NCI-H1694 (cell line): ENCODE measurements at regions not wholly inside any gene's neighbourhood (a gene's known extent, or its start where the extent isn't known, plus 50 kb on each side); places are given as distances from the start of the nearest gene placed in this dataset.

Experiments used
- DNase-seq: peaks from one replicate; lab custom pipeline; 2025; lab: John Stamatoyannopoulos, UW

DNA sequence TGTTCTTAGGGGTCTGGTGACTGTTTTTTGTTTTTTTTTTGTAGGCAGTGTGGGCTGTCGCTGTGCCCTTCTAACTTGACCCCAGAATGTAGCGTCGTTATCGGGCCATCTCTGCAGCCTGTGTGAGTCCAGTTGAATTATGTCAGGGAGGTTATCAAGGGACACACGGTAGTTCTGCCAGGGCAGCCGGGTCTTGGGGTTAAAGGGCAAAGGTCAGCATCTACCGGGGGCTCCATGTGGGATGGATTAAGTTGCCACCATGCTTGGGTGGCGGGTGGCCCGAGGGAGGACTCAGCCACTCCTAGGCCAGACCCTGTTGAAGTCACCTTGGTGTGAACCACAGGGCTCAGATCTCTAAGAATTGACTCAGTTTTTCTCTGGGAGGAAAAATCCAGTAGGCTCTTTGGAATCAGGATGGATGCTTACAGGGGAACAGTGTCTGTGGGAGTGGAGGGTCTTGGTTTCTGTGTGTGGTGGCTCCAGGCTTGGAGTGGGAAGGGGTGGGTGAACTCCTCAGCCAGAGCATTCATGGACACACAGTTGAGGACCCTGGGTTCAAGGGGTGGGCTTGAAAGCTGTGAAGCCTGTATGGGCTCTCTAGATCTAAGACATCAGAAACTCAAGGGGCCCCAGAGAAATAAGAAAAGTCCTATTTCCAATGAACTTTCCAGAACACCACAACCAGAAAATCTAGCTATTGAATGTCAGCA, 191.7 kb downstream of the IRF8 start:
- no peak for DNase-seq

DNA sequence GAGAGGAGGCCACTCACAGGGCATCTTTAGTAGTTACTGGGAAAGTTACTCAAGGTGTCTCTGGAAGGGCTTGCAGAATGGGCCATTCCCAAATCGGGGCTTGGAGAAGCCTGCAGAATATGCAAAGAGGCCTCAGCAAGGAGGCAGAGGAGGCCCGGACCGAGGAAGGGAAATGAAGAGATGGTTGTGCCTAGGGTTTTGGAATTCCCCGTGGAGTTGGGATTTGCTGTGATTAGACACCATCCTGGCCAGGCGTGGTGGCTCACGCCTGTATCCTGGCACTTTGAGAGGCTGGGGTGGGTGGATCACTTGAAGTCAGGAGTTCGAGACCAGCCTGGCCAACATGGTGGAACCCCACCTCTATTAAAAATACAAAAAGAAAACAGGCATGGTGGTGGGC, 193.0 kb downstream of the IRF8 start:
- no peak for DNase-seq

DNA sequence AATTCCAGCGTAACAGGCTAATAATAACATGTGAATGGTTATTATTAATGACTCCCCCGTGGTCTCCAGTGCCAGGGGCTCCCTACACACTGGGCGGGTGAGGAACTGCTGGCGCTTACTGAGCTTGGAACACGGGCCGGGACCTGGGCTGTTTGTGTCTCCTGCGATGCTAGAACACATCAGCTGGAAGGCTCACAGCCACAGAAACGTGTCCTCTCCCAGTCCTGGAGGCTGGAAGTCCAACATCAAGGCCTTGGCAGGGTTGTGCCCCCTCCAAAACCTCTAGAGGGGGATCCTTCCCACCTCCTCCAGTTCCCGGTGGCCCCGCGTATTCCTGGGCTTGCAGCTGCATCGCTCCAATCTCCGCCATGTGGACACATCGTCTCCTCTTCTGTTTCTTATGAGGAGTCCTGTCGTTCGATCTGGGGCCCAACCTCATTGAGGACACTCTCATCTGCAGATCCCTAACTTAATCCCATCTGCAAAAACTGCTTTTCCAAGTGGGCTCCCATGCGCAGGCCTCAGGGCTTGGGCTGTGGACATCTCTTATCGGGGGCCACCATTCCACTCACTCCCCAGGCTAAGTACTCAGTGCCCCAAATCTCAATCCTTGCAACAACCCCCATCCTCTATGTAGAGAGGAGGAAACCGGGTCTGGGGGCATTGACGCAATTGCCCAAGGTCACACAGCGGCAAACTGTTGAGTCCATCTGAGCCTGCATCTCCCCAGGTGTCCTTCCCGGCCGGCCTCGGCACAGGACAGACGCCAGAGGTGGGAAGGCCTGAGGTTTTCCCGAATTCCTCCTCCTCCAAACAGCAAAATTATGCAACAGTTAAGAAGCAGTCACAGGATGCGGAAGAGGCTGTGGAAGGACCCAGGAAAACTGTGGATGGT, 193.9 kb downstream of the IRF8 start:
- DNase-seq, result no peak

DNA sequence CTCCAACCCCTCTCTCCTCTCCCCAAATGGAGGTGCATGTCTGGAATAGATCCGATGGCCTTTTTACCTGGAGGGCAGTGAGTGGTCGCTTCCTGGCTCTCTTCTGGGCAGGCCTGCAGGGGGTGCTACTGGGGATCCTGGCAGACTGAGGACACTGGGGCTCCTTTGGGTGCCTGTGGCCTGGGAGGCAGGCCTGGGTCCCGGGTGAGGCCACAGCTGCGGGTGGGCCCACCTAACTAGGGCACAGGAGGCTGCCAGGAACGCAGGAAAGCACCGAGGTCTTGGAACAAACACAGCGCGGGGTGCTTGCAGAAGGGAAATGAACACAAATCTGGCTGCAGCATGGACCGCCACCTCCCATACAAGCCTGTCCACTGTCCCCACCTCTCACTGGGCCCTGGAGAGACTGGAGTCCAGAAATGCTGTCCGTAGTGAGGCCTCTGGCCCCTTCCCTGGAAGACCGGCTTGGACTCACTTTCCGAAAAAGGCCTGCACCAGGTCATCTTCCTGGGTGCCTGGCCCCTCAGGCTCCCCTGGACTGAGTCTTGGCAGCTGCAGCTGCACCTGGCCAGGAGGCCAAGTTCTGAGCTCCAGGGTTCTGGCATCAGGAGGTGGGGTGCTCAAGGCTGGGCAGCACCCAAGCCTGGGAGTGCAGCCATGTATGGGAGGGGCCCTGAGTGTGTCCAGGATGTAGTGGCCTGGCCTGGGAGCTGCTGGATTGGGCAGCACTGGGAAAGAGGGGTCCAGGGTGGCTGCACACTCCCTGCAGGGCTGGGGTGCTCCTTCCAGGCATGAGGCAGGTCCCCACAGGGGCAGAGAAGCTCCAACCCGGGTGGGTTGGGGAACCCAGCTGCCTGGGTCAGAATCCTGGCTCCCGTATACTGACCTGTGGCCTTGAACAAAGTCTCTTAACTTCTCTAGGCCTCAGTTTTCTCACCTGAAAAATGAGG, 195.1 kb downstream of the IRF8 start:
- no peak for DNase-seq

DNA sequence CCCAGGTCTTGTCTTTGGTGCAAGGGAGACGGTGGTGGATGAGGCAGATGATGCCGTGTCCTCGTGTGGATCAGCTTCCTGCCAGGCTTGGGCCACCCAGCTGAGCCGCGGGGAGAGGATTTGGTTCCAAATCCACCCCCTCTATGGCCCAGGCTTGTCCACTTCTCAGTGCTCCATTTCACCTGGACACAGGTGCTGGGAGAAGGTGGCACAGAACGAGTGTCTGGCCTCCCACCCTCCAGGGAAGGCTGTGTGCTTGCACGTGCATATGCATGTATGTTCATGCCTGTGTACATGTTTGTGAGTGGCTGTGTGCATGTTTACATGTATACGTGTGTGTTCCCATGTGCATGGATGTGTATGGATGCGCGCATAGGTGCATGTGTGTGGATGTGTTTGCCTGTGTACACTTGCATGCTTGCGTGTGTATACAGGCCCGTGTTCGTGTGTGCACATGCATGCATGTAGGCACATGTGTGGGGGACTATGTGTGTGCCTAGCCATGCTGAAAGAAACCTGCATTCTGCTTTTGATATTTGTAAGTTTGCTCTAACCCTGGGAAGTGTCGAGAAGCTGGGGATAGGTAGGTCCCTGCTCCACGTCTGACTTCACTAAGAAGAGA, 196.3 kb downstream of the IRF8 start:
- DNase-seq, result no peak

DNA sequence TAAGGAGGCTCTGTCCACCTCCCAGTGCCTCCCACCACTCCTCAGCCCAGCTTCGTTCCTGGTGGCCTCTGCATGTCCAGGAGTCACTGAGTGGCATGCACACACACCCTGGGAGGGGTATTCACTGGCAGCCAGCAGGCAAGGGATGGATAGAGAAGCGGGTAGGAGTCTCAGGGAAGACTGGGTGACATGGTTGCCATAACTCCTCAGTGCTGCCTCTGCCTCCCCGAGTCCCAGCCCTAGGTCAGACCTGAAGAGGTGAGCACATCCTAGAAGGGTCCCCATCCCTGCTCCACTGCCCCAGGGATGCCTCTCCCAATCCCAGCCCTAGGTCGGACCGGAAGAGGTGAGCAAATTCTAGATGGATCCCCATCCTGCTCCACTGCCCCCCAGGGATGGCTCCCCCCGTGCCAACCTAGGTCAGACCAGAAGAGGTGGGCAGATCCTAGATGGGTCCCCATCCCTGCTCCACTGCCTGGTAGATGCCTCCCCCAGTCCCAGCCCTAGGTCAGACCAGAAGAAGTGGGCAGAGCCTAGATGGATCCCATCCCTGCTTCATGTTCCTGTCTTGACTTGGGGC, 197.0 kb downstream of the IRF8 start:
- DNase-seq, result no peak

DNA sequence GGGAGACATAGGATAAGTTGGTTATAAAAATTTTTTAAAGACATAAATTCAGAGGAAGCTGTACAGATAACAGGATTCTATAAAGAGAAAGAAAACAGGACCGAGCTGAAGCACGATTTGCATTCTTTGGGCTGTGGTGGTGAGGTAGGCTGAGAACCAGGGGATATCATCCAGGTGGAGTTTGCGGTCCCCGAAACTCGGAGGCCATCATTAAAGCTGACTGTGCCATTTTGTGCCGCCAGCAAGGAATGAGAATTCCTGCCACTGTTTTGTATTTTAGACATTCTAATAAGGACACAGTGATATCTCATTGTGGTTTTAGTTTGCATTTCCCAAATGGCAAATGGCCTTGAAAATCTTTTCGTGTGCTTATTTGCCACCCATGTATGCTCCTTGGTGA, 197.9 kb downstream of the IRF8 start:
- no peak for DNase-seq

DNA sequence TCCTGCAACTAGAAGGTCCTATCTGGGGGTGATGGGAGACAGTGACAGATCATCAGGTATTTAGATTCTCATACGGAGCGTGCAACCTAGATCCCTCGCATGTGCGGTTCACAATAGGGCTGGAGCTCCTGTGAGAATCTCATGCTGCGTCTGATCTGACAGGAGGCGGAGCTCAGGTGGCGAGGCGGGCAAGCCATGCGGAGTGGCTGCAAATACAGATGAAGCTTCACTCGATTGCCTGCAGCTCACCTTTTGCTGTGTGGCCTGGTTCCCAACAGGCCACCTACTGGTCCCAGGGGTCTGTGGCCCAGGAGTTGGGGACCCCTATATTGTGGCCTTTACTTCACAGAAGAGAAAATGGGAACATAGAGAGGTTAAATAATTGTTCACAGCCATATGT, 200.4 kb downstream of the IRF8 start:
- no peak for DNase-seq

DNA sequence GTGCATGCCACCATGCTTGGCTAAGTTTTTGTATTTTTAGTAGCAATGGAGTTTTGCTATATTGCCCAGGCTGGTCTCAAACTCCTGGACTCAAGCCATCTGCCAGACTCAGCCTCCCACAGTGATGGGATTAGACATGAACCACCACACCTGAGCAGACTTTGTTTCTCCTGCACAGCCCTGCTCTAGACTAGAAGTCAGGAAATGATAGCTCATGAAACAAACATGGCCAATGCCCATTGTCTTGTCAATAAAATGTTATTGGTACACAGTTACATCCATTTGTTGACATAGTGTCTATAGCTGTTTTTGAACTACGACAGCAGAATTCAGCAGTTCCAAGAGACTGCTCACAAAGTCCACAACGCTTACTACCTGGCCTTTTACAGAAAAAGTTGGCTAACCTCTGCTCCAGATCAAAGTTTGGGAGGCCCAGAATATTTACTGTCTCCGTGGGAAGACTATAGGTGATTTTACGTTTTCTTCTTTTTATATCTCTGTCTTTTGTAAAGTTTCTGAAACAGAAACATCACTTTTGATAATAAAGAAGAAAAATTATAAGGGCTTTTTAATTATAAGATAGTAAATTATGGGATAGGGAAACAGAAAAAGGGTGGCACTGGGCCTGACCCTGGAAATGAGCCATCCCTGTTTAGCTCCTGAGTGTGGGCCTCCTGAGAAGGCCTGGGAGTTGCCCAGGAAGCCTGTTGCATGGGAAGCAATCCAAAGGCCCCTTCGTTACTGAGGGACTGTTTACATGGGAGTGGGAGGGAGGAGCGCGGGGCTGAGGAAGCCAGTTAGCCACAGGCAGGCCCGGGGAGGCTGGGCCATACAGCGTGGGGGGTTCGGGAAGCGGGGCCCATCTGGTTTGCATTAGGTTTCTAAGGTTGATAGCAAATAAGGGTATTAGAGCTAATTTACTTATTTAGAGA, 201.5 kb downstream of the IRF8 start:
- DNase-seq, result no peak

DNA sequence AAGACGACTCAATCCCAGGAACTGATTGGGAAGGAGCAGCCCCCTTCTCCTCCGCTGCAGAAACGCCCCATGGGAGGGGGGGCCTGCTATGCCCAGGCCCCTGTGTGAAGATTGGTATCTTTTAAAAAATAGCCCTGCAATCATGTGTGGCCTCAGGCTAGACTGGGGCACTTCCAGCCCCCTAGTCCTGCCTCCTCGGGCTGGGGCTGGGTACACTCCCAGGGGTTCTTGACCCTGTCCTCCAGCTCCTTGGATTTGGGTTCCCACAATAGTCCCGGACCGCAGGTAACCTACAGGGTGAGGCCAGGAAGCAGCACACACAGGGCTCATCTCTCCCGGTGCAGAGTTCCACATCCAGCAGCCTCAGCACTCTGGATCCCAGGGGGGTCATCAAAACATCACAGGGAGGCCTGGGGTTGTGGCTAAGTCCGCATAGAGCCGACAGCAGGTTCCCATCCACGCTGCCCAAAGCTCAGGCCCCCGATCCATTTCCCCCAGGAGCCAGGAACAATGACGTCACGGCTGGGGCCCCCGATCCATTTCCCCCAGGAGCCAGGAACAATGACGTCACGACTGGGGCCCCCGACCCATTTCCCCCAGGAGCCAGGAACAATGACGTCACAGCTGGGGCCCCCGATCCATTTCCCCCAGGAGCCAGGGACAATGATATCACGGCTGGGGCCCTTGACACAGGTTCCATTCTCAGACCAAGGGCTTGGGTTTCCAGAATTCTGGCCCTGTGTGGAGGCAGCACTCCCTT, 202.4 kb downstream of the IRF8 start:
- DNase-seq, result no peak

DNA sequence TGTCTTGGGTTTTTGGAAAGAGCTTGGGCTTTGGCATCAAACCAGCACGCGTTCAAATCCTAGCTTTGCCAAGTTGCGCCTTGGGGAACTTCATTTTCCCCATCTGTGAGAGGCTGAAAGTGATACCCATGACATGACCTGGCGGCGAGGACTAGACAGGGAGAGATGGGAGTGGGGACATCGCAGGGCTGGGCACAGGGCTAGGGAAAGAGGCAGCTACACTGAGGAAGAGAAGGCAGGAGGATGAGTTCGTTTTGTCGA, 202.9 kb downstream of the IRF8 start:
- DNase-seq, result no peak

DNA sequence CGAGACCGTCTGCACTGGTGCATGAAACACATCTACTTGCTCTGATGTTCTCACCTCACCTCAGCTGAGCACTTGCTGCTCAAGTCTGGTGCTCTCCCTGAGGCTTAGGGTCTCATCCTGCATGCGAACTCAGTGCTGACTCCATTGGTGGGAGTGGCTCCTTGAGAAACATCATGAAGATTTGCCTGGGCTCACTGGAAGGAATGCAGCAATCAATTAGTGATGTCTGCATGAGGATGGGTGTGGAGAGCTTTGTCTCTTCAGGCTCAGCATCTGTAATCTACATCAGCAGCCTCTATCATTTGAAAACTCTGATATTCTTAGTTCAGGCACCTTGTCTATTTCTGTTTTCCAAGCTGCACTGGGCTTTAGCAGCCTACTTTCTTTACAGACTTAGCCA, 204.4 kb downstream of the IRF8 start:
- DNase-seq, result no peak

DNA sequence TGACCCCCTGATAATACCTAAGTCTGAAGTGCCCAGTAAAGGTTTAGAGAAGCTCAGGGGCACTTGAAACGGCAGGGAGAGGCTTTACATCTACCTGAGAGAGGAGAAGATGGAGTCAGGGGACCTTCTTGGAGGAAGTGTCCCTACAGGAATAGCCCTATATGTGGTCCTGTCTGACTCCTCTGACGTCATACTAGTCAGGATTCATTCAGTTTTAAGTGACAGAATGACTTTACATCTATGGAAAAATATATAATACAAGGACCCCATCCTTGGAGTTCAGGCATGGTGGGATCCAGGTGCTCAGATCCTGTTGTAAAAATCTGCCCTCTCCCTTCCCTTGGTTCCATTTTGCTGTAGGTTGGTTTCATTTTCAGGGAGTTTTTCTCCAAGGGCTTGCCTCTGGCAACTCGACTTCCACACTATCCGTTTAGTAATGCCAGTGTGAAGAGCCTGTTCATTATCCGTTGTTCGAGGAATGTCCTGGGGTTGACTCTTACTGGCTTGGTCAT, 205.6 kb downstream of the IRF8 start:
- no peak for DNase-seq

DNA sequence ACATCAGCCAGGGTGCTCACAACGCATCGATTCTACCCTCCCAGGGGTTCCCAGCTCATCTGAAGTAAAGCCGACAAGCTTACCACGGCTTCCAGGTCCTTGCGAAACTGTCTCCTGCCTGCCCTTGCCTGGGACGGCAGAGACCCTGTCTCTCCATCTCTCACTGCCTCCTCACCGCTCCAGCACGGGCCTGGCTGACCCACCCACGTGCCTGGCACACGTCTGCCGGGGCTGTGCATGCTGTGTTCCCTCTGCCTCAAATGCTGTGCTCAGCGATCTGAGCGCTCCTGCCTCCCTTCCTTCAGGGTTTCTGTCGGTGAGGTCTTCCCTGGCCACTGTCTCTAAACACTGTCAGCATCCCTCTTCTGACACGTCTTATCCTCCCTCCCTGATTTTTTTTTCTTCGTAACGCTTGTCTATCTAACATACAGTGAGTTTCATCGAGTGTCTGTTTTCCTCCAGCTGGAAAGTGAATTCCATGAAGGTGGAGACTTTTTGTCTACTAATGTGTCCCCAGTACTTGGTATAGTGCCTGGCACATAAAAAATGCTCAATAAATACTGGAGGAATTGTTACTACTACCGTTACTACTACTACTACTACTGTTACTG, 208.4 kb downstream of the IRF8 start:
- no peak for DNase-seq

DNA sequence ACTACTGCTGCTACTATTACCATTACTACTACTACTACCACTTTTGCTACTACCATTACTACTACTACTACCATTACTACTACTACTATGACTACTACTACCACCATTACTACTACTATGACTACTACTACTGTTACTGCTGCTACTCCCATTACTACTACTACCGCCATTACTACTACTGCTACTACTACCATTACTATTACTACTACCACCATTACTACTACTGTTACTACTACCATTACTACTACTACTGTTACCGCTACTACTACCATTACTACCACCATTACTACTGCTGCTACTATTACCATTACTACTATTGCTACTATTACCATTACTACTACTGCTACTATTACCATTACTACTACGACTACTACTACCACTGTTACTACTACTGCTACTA, 209.1 kb downstream of the IRF8 start:
- no peak for DNase-seq

DNA sequence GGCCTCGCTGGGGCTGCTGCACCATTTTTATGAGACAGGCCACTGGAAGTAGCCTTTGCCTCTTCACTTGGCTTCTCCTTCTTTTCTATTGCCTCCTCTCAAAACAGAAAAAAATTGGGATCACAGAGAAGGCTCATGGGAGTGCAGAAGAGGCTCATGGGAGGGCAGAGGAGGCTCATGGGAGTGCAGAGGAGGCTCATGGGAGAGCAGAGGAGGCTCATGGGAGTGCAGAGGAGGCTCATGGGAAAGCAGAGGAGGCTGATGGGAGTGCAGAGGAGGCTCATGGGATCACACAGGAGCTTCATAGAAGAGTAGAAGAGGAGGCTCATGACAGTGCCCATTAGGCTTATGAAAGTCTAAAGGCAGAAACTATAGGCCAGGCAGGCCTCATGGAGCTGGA, 211.2 kb downstream of the IRF8 start:
- DNase-seq, result no peak

DNA sequence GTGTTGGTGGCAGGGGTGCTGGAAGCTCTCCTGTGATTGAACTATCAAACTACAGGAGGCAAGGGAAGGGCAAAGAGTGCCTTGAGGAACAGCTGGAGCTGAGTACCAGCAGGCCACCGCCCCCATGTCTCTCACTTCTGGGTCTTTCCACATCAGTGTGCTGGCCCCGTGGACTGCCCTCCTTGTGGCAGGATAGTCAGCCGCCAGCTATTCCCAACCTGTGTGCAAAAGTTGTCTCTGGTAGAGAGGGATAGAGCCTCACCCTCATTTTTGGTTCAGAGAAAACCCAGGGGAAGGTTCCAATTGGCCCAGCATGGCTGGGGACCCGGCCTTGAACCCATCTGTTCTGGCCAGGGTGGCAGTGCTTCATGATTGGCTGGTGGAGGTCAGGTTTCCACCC, 211.8 kb downstream of the IRF8 start:
- no peak for DNase-seq

DNA sequence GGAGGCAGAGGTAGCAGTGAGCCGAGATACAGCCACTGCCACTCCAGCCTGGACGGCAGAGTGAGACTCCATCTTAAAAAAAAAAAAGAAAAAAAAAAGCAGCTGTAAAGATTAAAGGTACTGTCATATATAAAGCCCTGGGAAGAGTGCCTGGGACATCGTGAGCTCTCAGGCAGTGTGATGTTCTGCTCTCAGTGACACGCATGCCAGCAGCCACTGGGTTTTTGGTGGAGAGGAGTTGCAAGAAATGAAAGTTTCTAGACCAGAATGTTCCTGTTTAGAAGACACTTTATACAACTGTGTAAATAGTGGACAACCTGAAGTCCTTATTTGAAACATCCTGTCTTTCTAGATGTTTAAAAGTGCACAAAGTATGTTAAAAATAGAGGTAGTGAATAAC, 213.2 kb downstream of the IRF8 start:
- no peak for DNase-seq

DNA sequence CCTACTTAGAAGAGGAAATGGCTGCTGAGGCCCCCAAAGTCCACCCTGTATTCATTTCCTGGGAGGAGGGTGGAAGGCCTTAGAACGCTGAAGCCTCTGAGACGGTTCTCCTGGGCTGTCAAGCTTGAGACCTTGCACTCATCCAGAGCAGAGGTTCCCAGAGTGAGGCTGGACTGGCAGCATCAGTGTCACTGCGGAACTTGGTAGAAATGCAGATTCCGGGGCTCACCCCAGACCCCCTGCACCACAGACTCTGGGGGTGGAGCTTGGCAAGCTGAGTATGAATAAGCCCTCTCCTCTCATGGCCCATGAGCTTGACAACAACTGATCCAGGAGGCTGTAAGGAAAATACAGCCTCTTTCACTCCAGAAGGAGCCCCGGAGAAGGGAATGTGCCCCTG, 218.3 kb downstream of the IRF8 start:
- DNase-seq, result no peak
